ENCODE measurements at regions not wholly inside any gene's neighbourhood (a gene's known extent, or its start where the extent isn't known, plus 50 kb on each side); places are given as distances from the start of the nearest gene placed in this dataset.

DNA sequence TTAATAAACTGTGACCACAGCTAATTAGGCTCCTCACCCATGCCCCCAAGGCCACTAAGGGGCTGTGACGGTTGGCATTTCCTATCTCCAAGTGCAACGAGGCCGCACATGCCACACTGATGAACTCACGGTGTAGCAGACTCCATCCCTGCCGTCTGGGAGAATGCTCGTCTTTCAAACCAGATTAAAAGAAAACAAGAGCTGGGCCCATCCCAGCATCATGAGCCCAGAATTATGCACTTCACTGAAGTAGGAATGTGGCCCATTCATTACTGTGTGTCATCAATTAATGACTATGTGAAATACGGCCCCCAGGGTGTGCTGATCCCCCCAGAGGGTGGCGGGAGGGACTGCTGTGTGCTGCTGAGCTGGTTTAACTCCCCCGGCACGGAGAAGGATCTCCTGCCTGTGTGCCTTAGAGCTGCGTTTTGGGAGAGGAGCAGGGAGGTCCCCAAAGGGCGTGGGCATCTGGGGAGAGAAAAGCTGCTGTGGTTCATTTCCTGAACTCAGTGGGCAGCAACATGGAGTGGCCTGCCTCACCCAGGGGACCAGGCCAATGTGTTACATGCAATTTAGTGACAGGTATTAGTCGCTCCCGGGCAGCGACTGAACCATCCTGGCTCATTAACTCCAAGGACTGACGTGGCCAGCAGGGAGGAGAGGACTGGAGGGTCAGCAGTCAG is 194.5 kb downstream of the FOXL1 start:
- CTCF ChIA-PET, result interaction anchor here (0.6 to 1.2 kb wide), 5 partner anchors 9 to 290 kb away, joined by 3 to 4 read pairs (median 3); no protein-coding TSS in a partner anchor

DNA sequence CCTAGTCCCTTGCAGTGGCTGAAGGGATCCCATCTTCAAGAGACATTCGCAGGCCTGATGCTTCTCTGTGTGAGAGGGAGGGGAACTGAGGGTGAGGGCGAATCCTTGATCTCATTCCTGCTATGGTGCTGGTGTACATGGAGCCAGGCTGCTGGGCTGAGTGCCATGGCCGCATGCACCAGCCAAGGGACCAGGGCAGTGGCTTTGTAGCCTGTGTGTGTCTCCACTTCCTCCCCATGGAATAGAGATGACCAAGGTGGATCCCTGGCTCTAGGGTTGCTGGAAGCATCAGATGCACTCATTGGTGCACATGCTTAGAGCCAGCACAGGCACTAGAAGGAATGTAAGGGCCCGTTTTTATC is 195.0 kb downstream of the FOXL1 start:
- ATAC-seq (no peak), DNase-seq (ENCODE audit: low spot score) (no peak)
- POLR2A ChIA-PET, result no interaction called here
- CTCF ChIA-PET, result interaction anchor here (0.6 to 1.7 kb wide), 5 partner anchors 8 to 289 kb away, joined by 3 to 4 read pairs (median 3); no protein-coding TSS in a partner anchor
- no peak overlapping the region for H3K4me3 Mint-ChIP-seq
- H3K36me3 Mint-ChIP-seq, result no peaks in the 10 kb centered on the region
- no peak overlapping the region for H3K27ac Mint-ChIP-seq
- TF ChIP-seq, protein P1, sequence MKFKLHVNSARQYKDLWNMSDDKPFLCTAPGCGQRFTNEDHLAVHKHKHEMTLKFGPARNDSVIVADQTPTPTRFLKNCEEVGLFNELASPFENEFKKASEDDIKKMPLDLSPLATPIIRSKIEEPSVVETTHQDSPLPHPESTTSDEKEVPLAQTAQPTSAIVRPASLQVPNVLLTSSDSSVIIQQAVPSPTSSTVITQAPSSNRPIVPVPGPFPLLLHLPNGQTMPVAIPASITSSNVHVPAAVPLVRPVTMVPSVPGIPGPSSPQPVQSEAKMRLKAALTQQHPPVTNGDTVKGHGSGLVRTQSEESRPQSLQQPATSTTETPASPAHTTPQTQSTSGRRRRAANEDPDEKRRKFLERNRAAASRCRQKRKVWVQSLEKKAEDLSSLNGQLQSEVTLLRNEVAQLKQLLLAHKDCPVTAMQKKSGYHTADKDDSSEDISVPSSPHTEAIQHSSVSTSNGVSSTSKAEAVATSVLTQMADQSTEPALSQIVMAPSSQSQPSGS (CRISPR knock-in tag; IDR thresholded peaks at IDR 0.05; ENCODE audit: borderline replicate concordance, low read depth), result no peak
- no peak for TF ChIP-seq OVOL2 (CRISPR knock-in tag; IDR thresholded peaks at IDR 0.05; ENCODE audit: borderline replicate concordance)
- TF ChIP-seq TCF7 (CRISPR knock-in tag; IDR thresholded peaks at IDR 0.05; ENCODE audit: low read depth), result no peak
- no peak for TF ChIP-seq NFATC4 (CRISPR knock-in tag; IDR thresholded peaks at IDR 0.05)
- TF ChIP-seq MXD4 (CRISPR knock-in tag; IDR thresholded peaks at IDR 0.05; ENCODE audit: borderline replicate concordance), result no peak
- TF ChIP-seq ESRRA (CRISPR knock-in tag; IDR thresholded peaks at IDR 0.05; ENCODE audit: borderline replicate concordance), result no peak
- TF ChIP-seq TEAD4 (CRISPR knock-in tag; IDR thresholded peaks at IDR 0.05), result no peak
- TF ChIP-seq JAZF1 (CRISPR knock-in tag; IDR thresholded peaks at IDR 0.05), result no peak
- TF ChIP-seq, protein P2, sequence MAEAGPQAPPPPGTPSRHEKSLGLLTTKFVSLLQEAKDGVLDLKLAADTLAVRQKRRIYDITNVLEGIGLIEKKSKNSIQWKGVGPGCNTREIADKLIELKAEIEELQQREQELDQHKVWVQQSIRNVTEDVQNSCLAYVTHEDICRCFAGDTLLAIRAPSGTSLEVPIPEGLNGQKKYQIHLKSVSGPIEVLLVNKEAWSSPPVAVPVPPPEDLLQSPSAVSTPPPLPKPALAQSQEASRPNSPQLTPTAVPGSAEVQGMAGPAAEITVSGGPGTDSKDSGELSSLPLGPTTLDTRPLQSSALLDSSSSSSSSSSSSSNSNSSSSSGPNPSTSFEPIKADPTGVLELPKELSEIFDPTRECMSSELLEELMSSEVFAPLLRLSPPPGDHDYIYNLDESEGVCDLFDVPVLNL (CRISPR knock-in tag; IDR thresholded peaks at IDR 0.05; ENCODE audit: borderline replicate concordance, low read depth), result no peak
- TF ChIP-seq, protein P3, sequence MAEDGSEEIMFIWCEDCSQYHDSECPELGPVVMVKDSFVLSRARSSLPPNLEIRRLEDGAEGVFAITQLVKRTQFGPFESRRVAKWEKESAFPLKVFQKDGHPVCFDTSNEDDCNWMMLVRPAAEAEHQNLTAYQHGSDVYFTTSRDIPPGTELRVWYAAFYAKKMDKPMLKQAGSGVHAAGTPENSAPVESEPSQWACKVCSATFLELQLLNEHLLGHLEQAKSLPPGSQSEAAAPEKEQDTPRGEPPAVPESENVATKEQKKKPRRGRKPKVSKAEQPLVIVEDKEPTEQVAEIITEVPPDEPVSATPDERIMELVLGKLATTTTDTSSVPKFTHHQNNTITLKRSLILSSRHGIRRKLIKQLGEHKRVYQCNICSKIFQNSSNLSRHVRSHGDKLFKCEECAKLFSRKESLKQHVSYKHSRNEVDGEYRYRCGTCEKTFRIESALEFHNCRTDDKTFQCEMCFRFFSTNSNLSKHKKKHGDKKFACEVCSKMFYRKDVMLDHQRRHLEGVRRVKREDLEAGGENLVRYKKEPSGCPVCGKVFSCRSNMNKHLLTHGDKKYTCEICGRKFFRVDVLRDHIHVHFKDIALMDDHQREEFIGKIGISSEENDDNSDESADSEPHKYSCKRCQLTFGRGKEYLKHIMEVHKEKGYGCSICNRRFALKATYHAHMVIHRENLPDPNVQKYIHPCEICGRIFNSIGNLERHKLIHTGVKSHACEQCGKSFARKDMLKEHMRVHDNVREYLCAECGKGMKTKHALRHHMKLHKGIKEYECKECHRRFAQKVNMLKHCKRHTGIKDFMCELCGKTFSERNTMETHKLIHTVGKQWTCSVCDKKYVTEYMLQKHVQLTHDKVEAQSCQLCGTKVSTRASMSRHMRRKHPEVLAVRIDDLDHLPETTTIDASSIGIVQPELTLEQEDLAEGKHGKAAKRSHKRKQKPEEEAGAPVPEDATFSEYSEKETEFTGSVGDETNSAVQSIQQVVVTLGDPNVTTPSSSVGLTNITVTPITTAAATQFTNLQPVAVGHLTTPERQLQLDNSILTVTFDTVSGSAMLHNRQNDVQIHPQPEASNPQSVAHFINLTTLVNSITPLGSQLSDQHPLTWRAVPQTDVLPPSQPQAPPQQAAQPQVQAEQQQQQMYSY (CRISPR knock-in tag; IDR thresholded peaks at IDR 0.05), result no peak
- no peak for TF ChIP-seq PRRX2 (CRISPR knock-in tag; IDR thresholded peaks at IDR 0.05)
- H3K4me1 Mint-ChIP-seq, result peaks cover 9% of the 10 kb centered on the region
- H3K27me3 Mint-ChIP-seq (ENCODE audit: low read depth), result peaks cover 5% of the 10 kb centered on the region; the same call in 1 of the 2 replicates
- H3K9me3 Mint-ChIP-seq, result no peaks in the 10 kb centered on the region

More for the DNA sequence above, 194.5 kb downstream of the FOXL1 start:
- Mint-ChIP-seq H3K4me1 (peaks cover 9% of the 10 kb centered on the region), H3K9me3 (no peaks in the 10 kb centered on the region), H3K27me3 (ENCODE audit: low read depth) (peaks cover 5% of the 10 kb centered on the region; the same call in 1 of the 2 replicates), H3K4me3 (no peak overlapping the region), H3K27ac (no peak overlapping the region), H3K36me3 (no peaks in the 10 kb centered on the region)
- no peak for DNase-seq (ENCODE audit: low spot score)
- POLR2A ChIA-PET, result no interaction called here
- no peak for ATAC-seq
- TF ChIP-seq, protein P2 (CRISPR knock-in tag; IDR thresholded peaks at IDR 0.05; ENCODE audit: borderline replicate concordance, low read depth), result no peak
- no peak for TF ChIP-seq SOX15 (CRISPR knock-in tag; IDR thresholded peaks at IDR 0.05)
- TF ChIP-seq, protein P4, sequence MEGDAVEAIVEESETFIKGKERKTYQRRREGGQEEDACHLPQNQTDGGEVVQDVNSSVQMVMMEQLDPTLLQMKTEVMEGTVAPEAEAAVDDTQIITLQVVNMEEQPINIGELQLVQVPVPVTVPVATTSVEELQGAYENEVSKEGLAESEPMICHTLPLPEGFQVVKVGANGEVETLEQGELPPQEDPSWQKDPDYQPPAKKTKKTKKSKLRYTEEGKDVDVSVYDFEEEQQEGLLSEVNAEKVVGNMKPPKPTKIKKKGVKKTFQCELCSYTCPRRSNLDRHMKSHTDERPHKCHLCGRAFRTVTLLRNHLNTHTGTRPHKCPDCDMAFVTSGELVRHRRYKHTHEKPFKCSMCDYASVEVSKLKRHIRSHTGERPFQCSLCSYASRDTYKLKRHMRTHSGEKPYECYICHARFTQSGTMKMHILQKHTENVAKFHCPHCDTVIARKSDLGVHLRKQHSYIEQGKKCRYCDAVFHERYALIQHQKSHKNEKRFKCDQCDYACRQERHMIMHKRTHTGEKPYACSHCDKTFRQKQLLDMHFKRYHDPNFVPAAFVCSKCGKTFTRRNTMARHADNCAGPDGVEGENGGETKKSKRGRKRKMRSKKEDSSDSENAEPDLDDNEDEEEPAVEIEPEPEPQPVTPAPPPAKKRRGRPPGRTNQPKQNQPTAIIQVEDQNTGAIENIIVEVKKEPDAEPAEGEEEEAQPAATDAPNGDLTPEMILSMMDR (IDR thresholded peaks at IDR 0.05), result no peak
- TF ChIP-seq, protein P5, sequence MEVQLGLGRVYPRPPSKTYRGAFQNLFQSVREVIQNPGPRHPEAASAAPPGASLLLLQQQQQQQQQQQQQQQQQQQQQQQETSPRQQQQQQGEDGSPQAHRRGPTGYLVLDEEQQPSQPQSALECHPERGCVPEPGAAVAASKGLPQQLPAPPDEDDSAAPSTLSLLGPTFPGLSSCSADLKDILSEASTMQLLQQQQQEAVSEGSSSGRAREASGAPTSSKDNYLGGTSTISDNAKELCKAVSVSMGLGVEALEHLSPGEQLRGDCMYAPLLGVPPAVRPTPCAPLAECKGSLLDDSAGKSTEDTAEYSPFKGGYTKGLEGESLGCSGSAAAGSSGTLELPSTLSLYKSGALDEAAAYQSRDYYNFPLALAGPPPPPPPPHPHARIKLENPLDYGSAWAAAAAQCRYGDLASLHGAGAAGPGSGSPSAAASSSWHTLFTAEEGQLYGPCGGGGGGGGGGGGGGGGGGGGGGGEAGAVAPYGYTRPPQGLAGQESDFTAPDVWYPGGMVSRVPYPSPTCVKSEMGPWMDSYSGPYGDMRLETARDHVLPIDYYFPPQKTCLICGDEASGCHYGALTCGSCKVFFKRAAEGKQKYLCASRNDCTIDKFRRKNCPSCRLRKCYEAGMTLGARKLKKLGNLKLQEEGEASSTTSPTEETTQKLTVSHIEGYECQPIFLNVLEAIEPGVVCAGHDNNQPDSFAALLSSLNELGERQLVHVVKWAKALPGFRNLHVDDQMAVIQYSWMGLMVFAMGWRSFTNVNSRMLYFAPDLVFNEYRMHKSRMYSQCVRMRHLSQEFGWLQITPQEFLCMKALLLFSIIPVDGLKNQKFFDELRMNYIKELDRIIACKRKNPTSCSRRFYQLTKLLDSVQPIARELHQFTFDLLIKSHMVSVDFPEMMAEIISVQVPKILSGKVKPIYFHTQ (CRISPR knock-in tag; IDR thresholded peaks at IDR 0.05), result no peak
- no peak for TF ChIP-seq TEAD1 (CRISPR knock-in tag; IDR thresholded peaks at IDR 0.05)
